Stomach (tissue), 4 donors: ENCODE measurements at regions not wholly inside any gene's neighbourhood (a gene's known extent, or its start where the extent isn't known, plus 50 kb on each side); places are given as distances from the start of the nearest gene placed in this dataset.

Experiments
- POLR2A ChIP-seq, 4 donors: fragments of 450-650 bp; IDR thresholded peaks; one replicate each; pipeline ENCODE4 v1.6.1; 2016; ENCODE audit warnings: antibody characterized with exemption in 4 of 4, control low read depth in 2 of 4, mild to moderate bottlenecking in 1 of 4, moderate library complexity in 1 of 4
- TF ChIP-seq, protein P1 (sequence below), 7 experiments: fragments of 450-650 bp in 4 of 7; fragments of 200-600 bp in 3 of 7; sonication (generic) in 3 of 7; IDR thresholded peaks; one replicate each; pipeline ENCODE4 v1.5.1; 2016 to 2019; ENCODE audit warnings: antibody characterized with exemption in 7 of 7, control low read depth in 2 of 7, mild to moderate bottlenecking in 1 of 7

DNA sequence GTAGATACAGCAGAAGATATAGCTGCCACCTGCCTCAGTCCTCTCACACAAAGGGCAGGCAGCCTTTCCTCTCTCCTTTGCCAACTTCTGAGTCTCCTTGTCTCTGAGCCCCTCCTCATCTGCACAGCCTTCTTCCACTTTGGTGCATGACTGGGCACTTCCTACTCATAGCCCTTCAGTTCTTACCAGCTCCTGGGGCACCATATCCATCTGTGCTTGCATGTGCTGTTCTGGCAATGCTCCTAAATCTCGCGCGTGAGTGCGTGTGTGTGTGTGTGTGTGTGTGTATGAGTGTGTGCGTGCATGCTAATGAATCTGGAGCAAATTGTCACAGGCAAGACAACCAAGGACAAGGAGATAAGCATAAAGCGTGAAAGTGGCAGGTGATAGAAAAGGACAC lies 1271.6 kb upstream of the SORCS1 start:
- TF ChIP-seq, protein P1, sequence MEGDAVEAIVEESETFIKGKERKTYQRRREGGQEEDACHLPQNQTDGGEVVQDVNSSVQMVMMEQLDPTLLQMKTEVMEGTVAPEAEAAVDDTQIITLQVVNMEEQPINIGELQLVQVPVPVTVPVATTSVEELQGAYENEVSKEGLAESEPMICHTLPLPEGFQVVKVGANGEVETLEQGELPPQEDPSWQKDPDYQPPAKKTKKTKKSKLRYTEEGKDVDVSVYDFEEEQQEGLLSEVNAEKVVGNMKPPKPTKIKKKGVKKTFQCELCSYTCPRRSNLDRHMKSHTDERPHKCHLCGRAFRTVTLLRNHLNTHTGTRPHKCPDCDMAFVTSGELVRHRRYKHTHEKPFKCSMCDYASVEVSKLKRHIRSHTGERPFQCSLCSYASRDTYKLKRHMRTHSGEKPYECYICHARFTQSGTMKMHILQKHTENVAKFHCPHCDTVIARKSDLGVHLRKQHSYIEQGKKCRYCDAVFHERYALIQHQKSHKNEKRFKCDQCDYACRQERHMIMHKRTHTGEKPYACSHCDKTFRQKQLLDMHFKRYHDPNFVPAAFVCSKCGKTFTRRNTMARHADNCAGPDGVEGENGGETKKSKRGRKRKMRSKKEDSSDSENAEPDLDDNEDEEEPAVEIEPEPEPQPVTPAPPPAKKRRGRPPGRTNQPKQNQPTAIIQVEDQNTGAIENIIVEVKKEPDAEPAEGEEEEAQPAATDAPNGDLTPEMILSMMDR (IDR thresholded peaks at IDR 0.05): no peak
- no peak for TF ChIP-seq POLR2A (IDR thresholded peaks at IDR 0.05)
